RWPE2 (cell line): ENCODE measurements at regions not wholly inside any gene's neighbourhood (a gene's known extent, or its start where the extent isn't known, plus 50 kb on each side); places are given as distances from the start of the nearest gene placed in this dataset.

Experiments used
- ATAC-seq: fragments of 200-7000 bp; cut with Tn5 transposase; 3 replicates; pipeline ENCODE4 v1.9.1; 2021; ENCODE audit warnings: low read depth
- DNase-seq: peaks from one replicate; pipeline ENCODE4 v3.0.0-alpha.2; 2020; ENCODE audit warnings: low spot score
- H3K27ac ChIP-seq: fragments of 450-650 bp; 2 replicates; pipeline ENCODE4 v1.5.1; 2017; ENCODE audit warnings: mild to moderate bottlenecking; ENCODE audit not compliant: poor library complexity, severe bottlenecking
- H3K27me3 ChIP-seq: fragments of 250-450 bp; sonication (Bioruptor Pico); 2 replicates; pipeline ENCODE4 v1.5.1; 2021; ENCODE audit warnings: mild to moderate bottlenecking, moderate library complexity; ENCODE audit not compliant: insufficient read depth, poor library complexity, severe bottlenecking
- H3K36me3 ChIP-seq: fragments of 250-450 bp; sonication (Bioruptor Pico); 2 replicates; pipeline ENCODE4 v1.5.1; 2020; ENCODE audit warnings: low read depth, mild to moderate bottlenecking, moderate library complexity
- H3K4me1 ChIP-seq: fragments of 250-450 bp; sonication (Bioruptor Pico); 2 replicates; pipeline ENCODE4 v1.5.1; 2021; ENCODE audit warnings: mild to moderate bottlenecking, moderate library complexity; ENCODE audit not compliant: insufficient read depth, poor library complexity, severe bottlenecking
- H3K4me3 ChIP-seq: fragments of 250-450 bp; sonication (Bioruptor Pico); 2 replicates; pipeline ENCODE4 v1.5.1; 2021; ENCODE audit warnings: mild to moderate bottlenecking, moderate library complexity; ENCODE audit not compliant: severe bottlenecking
- H3K9me3 ChIP-seq: fragments of 250-450 bp; sonication (Bioruptor Pico); 2 replicates; pipeline ENCODE4 v1.5.1; 2021; ENCODE audit warnings: mild to moderate bottlenecking, moderate library complexity; ENCODE audit not compliant: severe bottlenecking
- CTCF ChIP-seq: fragments of 450-650 bp; IDR thresholded peaks from one replicate; pipeline ENCODE4 v1.5.1; 2017; ENCODE audit warnings: mild to moderate bottlenecking, moderate library complexity; ENCODE audit not compliant: poor library complexity, severe bottlenecking

GRCh38 chr12:98355933-98356332 is 159.5 kb upstream of the TMPO start:
- Histone ChIP-seq H3K27ac (no peak overlapping the region), H3K27me3 (no peaks in the 10 kb centered on the region), H3K4me1 (peaks cover 21% of the 10 kb centered on the region), H3K36me3 (no peaks in the 10 kb centered on the region), H3K9me3 (no peaks in the 10 kb centered on the region), H3K4me3 (no peak overlapping the region)
- ATAC-seq (no peak), DNase-seq (no peak)
- TF ChIP-seq CTCF = no peak

DNA sequence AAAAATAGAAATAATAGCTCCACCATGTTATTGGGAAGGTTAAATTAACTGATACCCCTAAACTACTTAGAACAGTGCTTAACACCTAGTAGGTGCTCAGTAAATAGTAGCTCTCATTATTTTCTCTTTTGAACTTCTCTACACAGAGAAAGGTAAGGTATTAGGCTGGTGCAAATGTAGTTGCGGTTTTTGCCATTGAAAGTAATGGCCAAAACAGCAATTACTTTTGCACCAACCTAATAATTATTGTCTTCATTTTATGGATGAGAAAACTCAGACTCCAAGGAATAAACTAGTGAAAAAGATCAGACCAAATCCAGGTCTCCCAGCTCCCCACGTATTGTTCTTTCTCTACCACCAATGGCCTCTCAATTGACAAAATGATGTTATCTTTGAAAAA is 157.2 kb upstream of the TMPO start:
- Histone ChIP-seq H3K27ac (no peak overlapping the region), H3K4me3 (no peak overlapping the region), H3K9me3 (no peaks in the 10 kb centered on the region), H3K36me3 (no peaks in the 10 kb centered on the region), H3K4me1 (peaks cover 11% of the 10 kb centered on the region), H3K27me3 (no peaks in the 10 kb centered on the region)
- DNase-seq (no peak), ATAC-seq (no peak)
- no peak for TF ChIP-seq CTCF

DNA sequence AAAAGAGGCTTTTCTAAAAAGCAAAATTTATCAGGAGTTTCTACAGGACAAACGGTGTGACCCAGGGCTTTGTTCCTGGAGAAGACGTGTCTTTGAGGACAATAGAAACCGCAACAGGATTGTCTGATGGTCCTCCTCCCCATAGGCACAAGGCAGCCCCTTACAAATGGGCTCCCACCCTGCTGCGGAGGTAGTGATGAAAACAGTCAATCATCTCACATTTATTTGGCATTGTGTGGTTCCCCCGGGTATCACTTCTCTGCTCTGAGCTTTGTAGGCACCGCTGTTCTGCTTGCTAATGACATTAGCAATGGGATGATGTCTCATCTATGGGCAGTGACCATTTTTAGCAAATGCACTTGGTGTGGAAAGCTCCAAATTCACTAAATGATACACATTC is 155.5 kb upstream of the TMPO start:
- Histone ChIP-seq H3K27ac (no peak overlapping the region), H3K4me1 (peaks cover 11% of the 10 kb centered on the region), H3K9me3 (no peaks in the 10 kb centered on the region), H3K4me3 (no peak overlapping the region), H3K27me3 (peaks cover 2% of the 10 kb centered on the region), H3K36me3 (no peaks in the 10 kb centered on the region)
- ATAC-seq (no peak), DNase-seq (no peak)
- no peak for TF ChIP-seq CTCF

DNA sequence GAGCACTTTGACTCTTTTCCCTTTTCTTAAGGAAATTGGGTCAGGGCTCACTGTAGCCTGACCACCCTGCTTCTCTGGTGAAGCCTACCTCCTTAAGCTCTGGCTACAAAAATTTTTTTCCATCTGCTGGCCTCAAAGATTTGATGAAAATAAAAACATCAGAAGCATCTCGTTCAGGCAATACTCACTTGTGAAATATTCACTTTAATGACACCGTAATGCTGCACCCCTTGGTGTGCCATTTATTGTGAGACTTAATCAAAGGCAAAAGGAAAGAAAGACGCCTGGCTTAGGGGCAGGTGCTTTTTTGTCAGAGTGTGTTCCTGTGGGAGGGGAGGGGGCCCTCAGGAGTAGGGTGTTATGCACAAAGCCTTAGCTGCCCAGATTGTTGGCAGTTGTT is 155.0 kb upstream of the TMPO start:
- no peak for TF ChIP-seq CTCF
- DNase-seq (no peak), ATAC-seq (no peak)
- Histone ChIP-seq H3K36me3 (no peaks in the 10 kb centered on the region), H3K27ac (no peak overlapping the region), H3K27me3 (peaks cover 5% of the 10 kb centered on the region), H3K4me1 (peaks cover 5% of the 10 kb centered on the region), H3K9me3 (no peaks in the 10 kb centered on the region), H3K4me3 (no peak overlapping the region)

GRCh38 chr12:98369581-98369980 is 145.8 kb upstream of the TMPO start:
- no peak for DNase-seq
- Histone ChIP-seq H3K9me3 (no peaks in the 10 kb centered on the region), H3K4me1 (no peaks in the 10 kb centered on the region), H3K4me3 (no peak overlapping the region), H3K27me3 (peaks cover 17% of the 10 kb centered on the region), H3K27ac (no peak overlapping the region), H3K36me3 (no peaks in the 10 kb centered on the region)
- TF ChIP-seq CTCF = no peak
- peak; percentile 33; the same call in 1 of the 3 replicates for ATAC-seq
